Ovary (tissue), 3 donors: ENCODE measurements at regions not wholly inside any gene's neighbourhood (a gene's known extent, or its start where the extent isn't known, plus 50 kb on each side); places are given as distances from the start of the nearest gene placed in this dataset.

Source experiments
- POLR2A ChIP-seq: fragments of 450-650 bp; IDR thresholded peaks from one replicate; pipeline ENCODE4 v1.6.1; 2017; ENCODE audit warnings: antibody characterized with exemption, mild to moderate bottlenecking, moderate library complexity
- TF ChIP-seq, protein P1 (sequence below), 3 donors: fragments of 450-650 bp in 2 of 3; fragments of 200-600 bp in 1 of 3; IDR thresholded peaks; one replicate each; pipeline versions ENCODE4 v1.5.1 to v1.8.0; 2016 to 2022; ENCODE audit warnings: antibody characterized with exemption in 3 of 3, mild to moderate bottlenecking in 1 of 3
- donor health status: DM: no; HTN: no; CAD: no.

DNA sequence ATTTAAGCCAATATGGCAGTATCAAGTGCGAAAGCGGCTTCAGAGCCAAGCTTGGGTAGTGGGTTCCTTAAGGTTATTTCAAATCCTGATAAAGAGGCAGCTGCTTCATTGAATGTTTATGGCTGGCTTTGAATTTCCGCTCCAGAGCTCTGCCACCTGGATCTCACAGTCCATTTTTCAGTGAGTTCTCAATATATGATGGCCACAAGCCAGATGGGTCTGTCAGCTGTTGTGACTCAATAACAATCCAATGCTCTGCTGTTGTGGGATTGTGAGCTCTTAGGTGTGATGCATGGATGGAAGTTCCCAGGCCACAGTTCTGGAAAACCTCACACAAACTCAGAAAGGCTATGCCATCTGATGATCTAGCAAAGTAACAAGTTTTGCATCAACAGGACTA, 743.8 kb upstream of the LRRN3 start:
- TF ChIP-seq, protein P1, sequence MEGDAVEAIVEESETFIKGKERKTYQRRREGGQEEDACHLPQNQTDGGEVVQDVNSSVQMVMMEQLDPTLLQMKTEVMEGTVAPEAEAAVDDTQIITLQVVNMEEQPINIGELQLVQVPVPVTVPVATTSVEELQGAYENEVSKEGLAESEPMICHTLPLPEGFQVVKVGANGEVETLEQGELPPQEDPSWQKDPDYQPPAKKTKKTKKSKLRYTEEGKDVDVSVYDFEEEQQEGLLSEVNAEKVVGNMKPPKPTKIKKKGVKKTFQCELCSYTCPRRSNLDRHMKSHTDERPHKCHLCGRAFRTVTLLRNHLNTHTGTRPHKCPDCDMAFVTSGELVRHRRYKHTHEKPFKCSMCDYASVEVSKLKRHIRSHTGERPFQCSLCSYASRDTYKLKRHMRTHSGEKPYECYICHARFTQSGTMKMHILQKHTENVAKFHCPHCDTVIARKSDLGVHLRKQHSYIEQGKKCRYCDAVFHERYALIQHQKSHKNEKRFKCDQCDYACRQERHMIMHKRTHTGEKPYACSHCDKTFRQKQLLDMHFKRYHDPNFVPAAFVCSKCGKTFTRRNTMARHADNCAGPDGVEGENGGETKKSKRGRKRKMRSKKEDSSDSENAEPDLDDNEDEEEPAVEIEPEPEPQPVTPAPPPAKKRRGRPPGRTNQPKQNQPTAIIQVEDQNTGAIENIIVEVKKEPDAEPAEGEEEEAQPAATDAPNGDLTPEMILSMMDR (IDR thresholded peaks at IDR 0.05) = no peak
- TF ChIP-seq POLR2A = no peak
